H4 (cell line): ENCODE measurements at regions not wholly inside any gene's neighbourhood (a gene's known extent, or its start where the extent isn't known, plus 50 kb on each side); places are given as distances from the start of the nearest gene placed in this dataset.
"Not testable (repeated sequence)": the region's sequence is repeated elsewhere in the genome, so short reads cannot be mapped to it uniquely, and the experiment has no call there.

ENCODE experiments used
- DNase-seq: peaks from one replicate; pipeline ENCODE4 v3.0.0-alpha.2; 2015; ENCODE audit warnings: low spot score

DNA sequence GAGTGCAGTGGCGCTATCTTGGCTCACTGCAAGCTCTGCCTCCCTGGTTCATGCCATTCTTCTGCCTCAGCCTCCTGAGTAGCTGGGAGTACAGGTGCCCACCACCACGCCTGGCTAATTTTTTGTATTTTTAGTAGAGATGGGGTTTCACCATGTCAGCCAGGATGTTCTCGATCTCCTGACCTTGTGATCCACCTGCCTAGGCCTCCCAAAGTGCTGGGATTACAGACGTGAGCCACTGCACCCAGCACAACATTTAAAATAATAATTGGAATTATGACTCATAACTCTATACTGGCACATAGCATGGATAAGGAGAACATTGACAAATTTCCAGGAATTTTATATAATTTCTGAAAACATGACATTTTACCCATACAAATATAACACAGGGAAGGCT lies 54.2 kb downstream of the DBET start:
- not testable (repeated sequence) for DNase-seq

DNA sequence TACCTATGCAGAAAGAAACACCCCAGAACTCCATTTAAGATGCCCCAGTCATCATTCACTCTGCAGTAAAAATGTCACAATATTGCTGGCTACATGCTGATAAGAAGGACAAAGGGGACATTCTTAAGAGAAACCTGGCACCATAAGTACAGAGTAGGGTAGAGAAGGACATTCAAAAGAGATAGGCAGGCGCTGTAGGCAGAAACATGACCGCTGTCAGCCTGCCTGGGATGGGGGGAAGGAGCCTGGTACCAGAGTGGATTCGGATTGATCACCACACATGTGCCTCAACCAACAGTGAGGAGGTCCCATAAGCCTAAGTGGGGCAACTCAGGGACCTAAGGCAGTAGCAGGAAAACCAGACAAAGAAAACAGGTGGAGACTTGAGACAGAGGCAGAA lies 54.1 kb upstream of the DUX4 start:
- not testable (repeated sequence) for DNase-seq

DNA sequence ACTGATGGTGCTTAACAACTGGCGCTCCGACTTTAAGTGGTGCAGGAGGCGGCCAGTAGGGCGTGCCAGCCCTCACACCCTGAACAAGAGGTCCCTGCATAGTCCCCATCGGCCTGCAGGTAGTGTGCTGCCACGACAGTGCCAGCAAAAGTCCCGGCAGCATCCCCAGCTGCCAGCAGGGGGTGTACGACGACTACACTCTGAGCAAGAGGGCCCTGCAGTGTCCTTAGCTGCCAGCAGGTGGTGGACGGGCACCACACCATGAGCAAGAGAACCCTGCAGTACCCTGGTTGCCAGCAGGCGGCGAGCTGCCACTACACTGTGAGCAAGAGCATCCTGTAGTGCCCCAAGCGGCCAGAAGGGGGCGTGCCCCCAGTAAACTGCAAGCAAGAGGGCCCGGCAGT lies 53.5 kb upstream of the DUX4 start:
- not testable (repeated sequence) for DNase-seq

DNA sequence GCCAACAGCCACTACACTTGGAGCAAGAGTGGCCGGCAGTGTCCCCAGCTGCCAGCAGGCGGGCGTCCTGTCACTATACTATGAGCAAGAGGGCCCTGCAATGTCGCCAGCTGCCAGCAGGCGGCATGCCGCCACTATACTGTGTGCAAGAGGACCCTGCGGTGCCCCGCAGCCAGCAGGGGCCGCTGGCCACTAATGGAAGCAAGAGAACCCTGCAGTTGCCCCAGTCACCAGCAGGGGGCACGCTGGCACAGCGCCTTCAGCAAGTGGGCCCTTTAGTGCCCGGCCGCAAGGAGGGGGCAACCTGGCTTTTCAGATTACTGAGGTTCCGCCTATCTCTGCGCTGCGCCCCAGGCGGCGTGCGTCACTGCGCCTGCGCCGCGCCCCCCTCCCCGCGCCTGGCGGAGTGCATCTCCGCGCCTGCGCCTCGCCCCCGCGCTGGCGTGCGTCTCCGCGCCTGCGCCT lies 53.0 kb upstream of the DUX4 start:
- peak; percentile 21 for DNase-seq

DNA sequence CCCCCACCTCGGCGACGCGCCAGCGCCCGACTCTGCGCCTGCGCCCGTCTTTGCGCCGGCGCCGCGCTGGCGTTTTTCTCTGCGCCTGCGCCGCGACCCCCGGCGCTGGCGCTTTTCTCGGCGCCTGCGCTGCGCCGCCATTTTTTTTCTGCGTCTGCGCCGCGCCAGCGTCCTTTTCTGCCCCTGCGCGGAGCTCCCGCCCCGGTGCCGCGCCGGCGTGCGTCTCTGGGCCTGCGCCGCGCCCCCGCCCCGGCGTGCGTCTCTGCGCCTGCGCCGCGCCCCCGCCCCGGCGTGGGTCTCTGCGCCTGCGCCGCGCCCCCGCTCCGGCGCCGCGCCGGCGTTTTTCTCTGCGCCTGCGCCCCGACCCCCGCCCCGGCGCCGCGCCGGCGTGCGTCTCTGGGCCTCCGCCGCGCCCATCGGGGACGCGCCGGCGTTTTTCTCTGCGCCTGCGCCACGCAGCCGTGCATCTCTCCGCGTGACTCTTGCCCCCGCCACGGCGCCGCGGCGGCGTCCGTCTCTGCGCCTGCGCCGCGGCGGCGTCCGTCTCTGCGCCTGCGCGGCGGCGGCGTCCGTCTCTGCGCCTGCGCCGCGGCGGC lies 52.4 kb upstream of the DUX4 start:
- DNase-seq = not testable (repeated sequence)

DNA sequence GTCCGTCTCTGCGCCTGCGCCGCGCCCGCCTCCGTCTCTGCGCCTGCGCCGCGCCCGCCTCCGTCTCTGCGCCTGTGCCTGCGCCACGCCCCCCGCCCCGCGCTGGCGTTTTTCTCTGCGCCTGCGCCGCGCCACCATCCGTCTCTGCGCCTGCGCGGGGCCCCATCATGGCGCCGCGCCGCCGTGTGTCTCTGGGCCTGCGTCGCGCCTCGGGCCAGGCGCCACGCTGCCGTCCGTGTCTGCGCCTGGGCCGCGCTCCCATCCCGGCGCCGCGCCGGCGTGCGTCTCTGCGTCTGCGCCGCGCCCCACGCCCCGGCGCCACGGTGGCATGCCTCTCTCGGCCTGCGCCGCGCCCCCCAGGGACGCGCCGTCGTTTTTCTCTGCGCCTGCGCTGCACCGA lies 51.8 kb upstream of the DUX4 start:
- no peak for DNase-seq

DNA sequence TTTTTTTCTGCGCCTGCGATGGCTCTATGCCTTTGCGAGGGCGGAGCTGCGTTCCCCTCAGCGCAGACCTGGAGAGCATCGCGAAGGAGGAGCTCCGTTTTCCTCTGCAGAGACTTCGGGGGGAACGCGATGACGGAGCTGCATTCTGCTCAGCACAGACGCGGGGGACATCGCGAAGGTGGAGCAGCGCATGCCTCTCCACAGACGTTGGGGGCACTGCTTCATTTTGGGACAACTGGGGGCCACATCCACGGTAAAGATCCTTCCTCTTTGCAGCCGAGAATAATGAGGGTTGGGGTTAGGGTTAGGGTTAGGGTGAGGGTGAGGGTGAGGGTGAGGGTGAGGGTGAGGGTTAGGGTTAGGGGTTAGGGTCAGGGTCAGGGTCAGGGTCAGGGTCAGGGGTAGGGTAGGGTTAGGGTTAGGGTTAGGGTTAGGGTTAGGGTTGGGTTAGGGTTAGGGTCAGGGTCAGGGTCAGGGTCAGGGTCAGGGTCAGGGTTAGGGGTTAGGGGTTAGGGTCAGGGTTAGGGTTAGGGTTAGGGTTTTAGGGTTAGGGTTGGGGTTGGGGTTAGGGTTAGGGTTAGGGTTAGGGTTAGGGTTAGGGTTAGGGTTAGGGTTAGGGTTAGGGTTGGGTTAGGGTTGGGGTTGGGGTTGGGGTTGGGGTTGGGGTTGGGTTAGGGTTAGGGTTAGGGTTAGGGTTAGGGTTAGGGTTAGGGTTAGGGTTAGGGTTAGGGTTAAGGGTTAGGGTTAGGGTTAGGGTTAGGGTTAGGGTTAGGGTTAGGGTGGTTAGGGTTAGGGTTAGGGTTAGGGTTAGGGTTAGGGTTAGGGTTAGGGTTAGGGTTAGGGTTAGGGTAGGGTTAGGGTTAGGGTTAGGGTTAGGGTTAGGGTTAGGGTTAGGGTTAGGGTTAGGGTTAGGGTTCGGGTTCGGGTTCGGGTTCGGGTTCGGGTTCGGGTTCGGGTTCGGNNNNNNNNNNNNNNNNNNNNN lies 51.1 kb upstream of the DUX4 start:
- DNase-seq = peak; percentile 26
